Tibial nerve (tissue), 4 donors: ENCODE measurements at regions not wholly inside any gene's neighbourhood (a gene's known extent, or its start where the extent isn't known, plus 50 kb on each side); places are given as distances from the start of the nearest gene placed in this dataset.

ENCODE experiments used
- DNase-seq, 2 donors: peaks; one replicate each; pipeline ENCODE4 v3.0.0-alpha.2; 2019; ENCODE audit warnings: low spot score in 2 of 2
- H3K27ac ChIP-seq, 4 donors: fragments of 200-600 bp; sonication (generic) in 3 of 4; one replicate each; pipeline ENCODE4 v1.5.1; 2017 to 2019; ENCODE audit warnings: mild to moderate bottlenecking in 1 of 4
- H3K27me3 ChIP-seq, 2 donors: fragments of 200-600 bp; sonication (generic) in 1 of 2; one replicate each; pipeline versions ENCODE4 v1.5.1 to v1.6.0; 2017 to 2019
- H3K36me3 ChIP-seq, 3 donors: fragments of 200-600 bp; sonication (generic); one replicate each; pipeline ENCODE4 v1.5.1; 2018 to 2019
- H3K4me1 ChIP-seq, 4 donors: fragments of 200-600 bp; sonication (generic) in 3 of 4; one replicate each; pipeline ENCODE4 v1.5.1; 2017 to 2019
- H3K4me3 ChIP-seq, 4 donors: fragments of 200-600 bp; sonication (generic) in 3 of 4; one replicate each; pipeline ENCODE4 v1.5.1; 2017 to 2019; ENCODE audit warnings: mild to moderate bottlenecking in 1 of 4, moderate library complexity in 1 of 4
- H3K9me3 ChIP-seq, 4 donors: fragments of 200-600 bp; sonication (generic) in 3 of 4; one replicate each; pipeline ENCODE4 v1.5.1; 2017 to 2019
- CTCF ChIP-seq, 5 experiments: fragments of 200-600 bp in 3 of 5; fragments of 450-650 bp in 2 of 5; sonication (generic) in 3 of 5; IDR thresholded peaks; one replicate each; pipeline ENCODE4 v1.5.1; 2016 to 2019; ENCODE audit warnings: antibody characterized with exemption in 5 of 5, mild to moderate bottlenecking in 3 of 5, moderate library complexity in 2 of 5
- EP300 ChIP-seq, 2 donors: sonication (generic); formaldehyde crosslinking; IDR thresholded peaks; one replicate each; pipeline ENCODE4 v1.6.1; 2017; ENCODE audit warnings: antibody characterized with exemption in 2 of 2, mild to moderate bottlenecking in 1 of 2
- POLR2A ChIP-seq, 2 donors: fragments of 450-650 bp; IDR thresholded peaks; one replicate each; pipeline ENCODE4 v1.6.1; 2017; ENCODE audit warnings: antibody characterized with exemption in 2 of 2, mild to moderate bottlenecking in 2 of 2, moderate library complexity in 2 of 2
- WGBS, 2 donors: methylation state at CpG; one replicate each; pipeline ENCODE4 v1.1.5; 2018; 5-methylcytosine and 5-hydroxymethylcytosine counted together

- H3K27me3 ChIP-seq, result no peaks in the 10 kb centered on the region
- H3K36me3 ChIP-seq, result no peaks in the 10 kb centered on the region
- no peaks in the 10 kb centered on the region for H3K9me3 ChIP-seq
- H3K27ac ChIP-seq, result no peak overlapping the region
- no peak overlapping the region for H3K4me3 ChIP-seq
- 51 to 72% methylated on average over 3 of the region's 3 CpGs for WGBS, 2 donors
- H3K4me1 ChIP-seq, result peaks cover 0 to 4% (median 0%) of the 10 kb centered on the region in 4 donors
- no peak for DNase-seq
- TF ChIP-seq CTCF (IDR thresholded peaks at IDR 0.05), result no peak
- no peak for TF ChIP-seq EP300 (IDR thresholded peaks at IDR 0.05)
- TF ChIP-seq POLR2A (IDR thresholded peaks at IDR 0.05), result no peak
These were observed 910.8 kb upstream of the CDH2 start for GRCh38 chr18:29087616-29088246.

GRCh38 chr18:29084120-29084519 is 907.2 kb upstream of the CDH2 start:
- no peak for DNase-seq
- H3K27me3 ChIP-seq, result no peaks in the 10 kb centered on the region
- no peak overlapping the region for H3K27ac ChIP-seq
- H3K4me3 ChIP-seq, result no peak overlapping the region
- peaks cover 0 to 4% (median 0%) of the 10 kb centered on the region in 4 donors for H3K4me1 ChIP-seq
- TF ChIP-seq POLR2A (IDR thresholded peaks at IDR 0.05) (no peak), EP300 (IDR thresholded peaks at IDR 0.05) (no peak), CTCF (IDR thresholded peaks at IDR 0.05) (no peak)
- no peaks in the 10 kb centered on the region for H3K36me3 ChIP-seq
- H3K9me3 ChIP-seq, result no peaks in the 10 kb centered on the region

DNA sequence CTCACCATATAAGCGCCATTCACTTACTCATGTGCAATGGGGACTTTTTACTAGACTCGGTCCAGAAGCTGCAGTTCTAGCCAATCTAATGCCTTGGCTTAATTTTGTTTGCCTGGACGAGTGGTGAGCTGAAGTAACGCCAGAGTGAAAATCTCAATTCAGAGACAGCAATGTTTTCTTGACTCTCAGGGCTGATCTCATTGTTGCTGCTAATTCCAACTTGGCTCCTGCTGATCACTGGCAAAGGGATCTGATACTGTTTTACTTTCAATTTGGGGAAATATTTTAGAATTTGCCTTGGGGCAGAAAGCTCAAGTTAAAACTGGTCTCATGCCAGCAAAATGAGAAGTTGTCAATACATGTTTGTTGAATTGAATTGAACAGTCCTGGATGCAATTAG is 906.6 kb upstream of the CDH2 start:
- H3K36me3 ChIP-seq, result no peaks in the 10 kb centered on the region
- DNase-seq, result peak in 1 of 2 donors; percentile 6
- 40 to 44% methylated on average over 4 of the region's 4 CpGs for WGBS, 2 donors
- no peaks in the 10 kb centered on the region for H3K27me3 ChIP-seq
- peaks cover 0 to 4% (median 0%) of the 10 kb centered on the region in 4 donors for H3K4me1 ChIP-seq
- H3K27ac ChIP-seq, result no peak overlapping the region
- TF ChIP-seq CTCF (IDR thresholded peaks at IDR 0.05), result no peak
- no peak for TF ChIP-seq EP300 (IDR thresholded peaks at IDR 0.05)
- TF ChIP-seq POLR2A (IDR thresholded peaks at IDR 0.05), result no peak
- no peak overlapping the region for H3K4me3 ChIP-seq
- no peaks in the 10 kb centered on the region for H3K9me3 ChIP-seq

- H3K27me3 ChIP-seq, result no peaks in the 10 kb centered on the region
- H3K4me1 ChIP-seq, result peaks cover 0 to 4% (median 0%) of the 10 kb centered on the region in 4 donors
- no peaks in the 10 kb centered on the region for H3K36me3 ChIP-seq
- H3K4me3 ChIP-seq, result no peak overlapping the region
- no peaks in the 10 kb centered on the region for H3K9me3 ChIP-seq
- no peak for DNase-seq
- no peak for TF ChIP-seq POLR2A (IDR thresholded peaks at IDR 0.05)
- no peak for TF ChIP-seq EP300 (IDR thresholded peaks at IDR 0.05)
- TF ChIP-seq CTCF (IDR thresholded peaks at IDR 0.05), result no peak
- H3K27ac ChIP-seq, result no peak overlapping the region
- WGBS, 2 donors, result 78 to 81% methylated on average over 3 of the region's 3 CpGs
These were observed 904.0 kb upstream of the CDH2 start for GRCh38 chr18:29080946-29081345.

DNA sequence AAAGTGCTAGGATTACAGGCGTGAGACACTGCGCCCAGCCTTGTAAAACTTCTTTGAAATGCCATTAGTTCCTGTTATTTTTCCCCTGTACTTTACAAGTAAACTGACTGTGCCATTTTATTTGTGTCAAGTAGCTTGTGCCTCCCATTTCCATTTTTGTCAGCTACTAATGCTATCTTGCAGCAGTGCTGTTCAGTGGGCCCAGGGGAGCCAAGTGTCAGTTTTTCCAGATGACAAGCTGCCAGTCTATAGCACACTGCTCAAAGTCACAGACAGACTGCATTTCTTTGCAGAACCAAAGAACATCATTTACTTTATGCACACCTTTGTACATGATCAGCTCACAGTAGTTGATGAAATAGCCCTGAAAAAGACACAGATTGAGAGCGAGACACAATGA is 901.3 kb upstream of the CDH2 start:
- no peak for TF ChIP-seq POLR2A (IDR thresholded peaks at IDR 0.05)
- H3K4me1 ChIP-seq, result no peaks in the 10 kb centered on the region
- 89 to 90% methylated on average over 3 of the region's 3 CpGs for WGBS, 2 donors
- H3K27me3 ChIP-seq, result no peaks in the 10 kb centered on the region
- H3K36me3 ChIP-seq, result no peaks in the 10 kb centered on the region
- no peak for DNase-seq
- no peaks in the 10 kb centered on the region for H3K9me3 ChIP-seq
- H3K27ac ChIP-seq, result no peak overlapping the region
- H3K4me3 ChIP-seq, result no peak overlapping the region

DNA sequence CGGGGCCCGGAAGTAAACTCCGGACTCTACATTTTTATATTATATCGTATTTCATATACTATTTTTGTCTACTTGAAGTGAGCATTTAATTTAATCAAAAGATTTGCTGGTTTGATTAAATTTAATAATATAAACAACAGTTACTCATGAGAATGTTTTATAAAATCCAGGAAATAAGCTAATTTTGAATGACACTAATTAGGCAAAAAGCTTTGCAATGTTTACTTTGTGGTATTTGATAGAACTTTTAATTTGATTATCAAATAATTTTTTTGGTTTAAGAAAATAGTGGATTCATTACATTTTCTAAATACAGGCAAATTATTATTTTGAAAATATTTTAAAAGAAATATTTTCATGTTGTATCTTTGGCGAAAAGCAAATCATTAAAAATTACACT is 900.4 kb upstream of the CDH2 start:
- no peaks in the 10 kb centered on the region for H3K36me3 ChIP-seq
- H3K9me3 ChIP-seq, result no peaks in the 10 kb centered on the region
- no peak for TF ChIP-seq CTCF (IDR thresholded peaks at IDR 0.05)
- no peak for TF ChIP-seq POLR2A (IDR thresholded peaks at IDR 0.05)
- no peak for TF ChIP-seq EP300 (IDR thresholded peaks at IDR 0.05)
- WGBS, 2 donors, result 96 to 98% methylated on average over 5 of the region's 5 CpGs
- H3K27me3 ChIP-seq, result no peaks in the 10 kb centered on the region
- no peaks in the 10 kb centered on the region for H3K4me1 ChIP-seq
- H3K4me3 ChIP-seq, result no peak overlapping the region
- H3K27ac ChIP-seq, result no peak overlapping the region
- DNase-seq, result no peak
